GM12864 (cell line): ENCODE measurements at regions not wholly inside any gene's neighbourhood (a gene's known extent, or its start where the extent isn't known, plus 50 kb on each side); places are given as distances from the start of the nearest gene placed in this dataset.

Experiments
- DNase-seq: peaks from one replicate; pipeline ENCODE4 v3.0.0-alpha.2; 2011; ENCODE audit warnings: low read depth
- H3K4me3 ChIP-seq: 2 replicates; pipeline ENCODE4 v1.5.1; 2011; ENCODE audit warnings: mild to moderate bottlenecking, low read depth, low read length, control low read depth
- TF ChIP-seq, protein P1 (sequence below): IDR thresholded peaks from 2 replicates; pipeline ENCODE4 v1.5.1; 2011; ENCODE audit warnings: low read depth, mild to moderate bottlenecking, moderate library complexity, low read length, control low read depth, inconsistent platforms; ENCODE audit errors: missing control alignments

DNA sequence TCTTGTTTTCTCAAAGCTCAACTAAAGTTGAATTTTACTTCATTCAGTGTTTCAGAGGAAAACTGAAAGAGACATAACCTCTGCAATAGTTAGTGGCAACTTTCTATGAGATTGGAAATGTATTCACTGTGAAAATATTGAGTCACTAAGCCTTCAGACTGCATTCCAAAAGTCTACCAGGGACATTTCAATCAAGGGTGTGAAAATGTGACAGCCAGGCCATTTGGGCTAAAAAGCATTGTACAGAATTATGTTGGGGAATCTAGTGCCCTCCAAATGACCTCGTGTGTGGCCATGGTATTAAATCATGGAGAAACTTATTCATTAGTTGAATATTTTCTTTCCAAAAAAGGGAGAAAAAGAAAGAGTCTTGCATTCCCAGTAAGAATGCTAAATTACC is 251.9 kb downstream of the GRB14 start:
- no peak for DNase-seq
- TF ChIP-seq, protein P1, sequence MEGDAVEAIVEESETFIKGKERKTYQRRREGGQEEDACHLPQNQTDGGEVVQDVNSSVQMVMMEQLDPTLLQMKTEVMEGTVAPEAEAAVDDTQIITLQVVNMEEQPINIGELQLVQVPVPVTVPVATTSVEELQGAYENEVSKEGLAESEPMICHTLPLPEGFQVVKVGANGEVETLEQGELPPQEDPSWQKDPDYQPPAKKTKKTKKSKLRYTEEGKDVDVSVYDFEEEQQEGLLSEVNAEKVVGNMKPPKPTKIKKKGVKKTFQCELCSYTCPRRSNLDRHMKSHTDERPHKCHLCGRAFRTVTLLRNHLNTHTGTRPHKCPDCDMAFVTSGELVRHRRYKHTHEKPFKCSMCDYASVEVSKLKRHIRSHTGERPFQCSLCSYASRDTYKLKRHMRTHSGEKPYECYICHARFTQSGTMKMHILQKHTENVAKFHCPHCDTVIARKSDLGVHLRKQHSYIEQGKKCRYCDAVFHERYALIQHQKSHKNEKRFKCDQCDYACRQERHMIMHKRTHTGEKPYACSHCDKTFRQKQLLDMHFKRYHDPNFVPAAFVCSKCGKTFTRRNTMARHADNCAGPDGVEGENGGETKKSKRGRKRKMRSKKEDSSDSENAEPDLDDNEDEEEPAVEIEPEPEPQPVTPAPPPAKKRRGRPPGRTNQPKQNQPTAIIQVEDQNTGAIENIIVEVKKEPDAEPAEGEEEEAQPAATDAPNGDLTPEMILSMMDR: no peak
- H3K4me3 ChIP-seq: no peak overlapping the region

DNA sequence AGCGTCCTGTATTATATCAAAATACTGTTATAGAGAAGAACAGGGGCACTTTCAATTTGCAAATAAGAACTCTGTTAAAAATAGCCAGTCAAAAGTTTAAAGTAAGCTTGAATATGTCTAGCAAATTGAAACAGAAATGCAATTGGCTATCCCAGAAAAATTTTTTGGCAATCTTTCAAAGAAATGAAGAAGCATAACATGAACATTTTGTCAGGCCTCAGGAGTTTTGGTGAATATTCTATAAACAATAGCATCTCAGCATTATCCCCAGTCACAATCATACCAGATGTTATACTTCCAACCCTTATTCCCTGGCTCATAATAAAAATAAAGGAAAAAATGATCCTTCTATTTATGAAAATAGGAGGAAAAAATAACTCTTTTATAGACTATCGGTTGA is 252.4 kb downstream of the GRB14 start:
- TF ChIP-seq, protein P1: no peak
- no peak overlapping the region for H3K4me3 ChIP-seq
- no peak for DNase-seq

DNA sequence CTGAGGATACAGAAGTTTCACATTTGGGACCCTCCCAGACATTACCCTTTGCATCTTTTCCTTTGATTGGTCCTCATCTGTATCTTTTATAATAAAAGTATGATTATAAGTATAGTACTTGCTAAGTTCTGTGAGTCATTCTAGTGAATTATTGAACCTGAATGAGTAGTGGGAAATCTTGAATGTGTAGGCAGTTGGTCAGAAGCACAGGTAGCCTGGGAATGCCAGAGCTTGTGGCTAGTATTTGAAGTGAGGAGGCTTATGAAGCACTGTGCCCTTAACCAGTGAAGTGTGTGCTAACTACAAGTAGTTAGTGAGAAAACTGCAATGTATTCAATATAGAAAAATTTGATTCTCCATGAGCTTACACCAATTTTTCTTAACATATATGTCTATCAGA is 257.6 kb downstream of the GRB14 start:
- DNase-seq: no peak
- no peak overlapping the region for H3K4me3 ChIP-seq
- TF ChIP-seq, protein P1: no peak

DNA sequence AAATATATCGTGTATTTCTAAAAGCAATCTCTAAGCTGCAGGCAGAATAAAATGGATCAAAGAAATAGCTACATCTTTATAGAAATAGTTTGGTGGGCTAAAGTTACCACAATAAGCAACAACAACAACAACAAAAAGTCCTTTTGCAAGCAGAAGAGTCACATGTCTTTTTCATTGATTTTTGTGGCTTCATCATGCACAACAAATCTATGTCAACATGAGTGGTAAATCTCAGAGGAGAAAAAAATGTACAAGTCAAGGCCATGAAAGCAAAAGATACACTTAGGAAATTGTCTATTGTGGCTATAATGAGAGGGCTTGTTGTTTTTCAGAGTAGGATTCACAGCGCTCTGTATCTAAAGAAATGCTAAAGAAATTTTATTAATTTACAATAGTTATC is 269.7 kb downstream of the GRB14 start:
- TF ChIP-seq, protein P1: no peak
- no peak overlapping the region for H3K4me3 ChIP-seq
- DNase-seq: no peak

DNA sequence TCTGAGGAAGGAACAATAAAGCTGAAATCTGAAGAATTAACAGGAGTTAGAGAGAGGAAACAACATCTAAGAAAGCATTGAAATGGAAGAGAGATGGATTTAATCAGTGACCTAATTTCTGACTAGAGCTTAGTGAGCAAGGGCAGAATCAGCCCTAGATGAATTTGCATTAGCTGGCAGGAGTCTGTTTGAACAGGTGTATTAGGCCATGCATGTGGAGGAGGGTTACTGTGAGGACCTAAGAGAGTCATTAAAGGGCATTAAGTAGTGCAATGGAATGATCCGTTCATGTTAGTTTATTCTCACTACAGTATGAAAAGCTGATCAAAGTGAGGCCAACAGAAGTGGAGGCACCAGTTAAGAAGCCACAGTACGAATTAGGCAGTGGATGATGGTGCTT is 285.3 kb downstream of the GRB14 start:
- TF ChIP-seq, protein P1: no peak
- no peak overlapping the region for H3K4me3 ChIP-seq
- DNase-seq: no peak

DNA sequence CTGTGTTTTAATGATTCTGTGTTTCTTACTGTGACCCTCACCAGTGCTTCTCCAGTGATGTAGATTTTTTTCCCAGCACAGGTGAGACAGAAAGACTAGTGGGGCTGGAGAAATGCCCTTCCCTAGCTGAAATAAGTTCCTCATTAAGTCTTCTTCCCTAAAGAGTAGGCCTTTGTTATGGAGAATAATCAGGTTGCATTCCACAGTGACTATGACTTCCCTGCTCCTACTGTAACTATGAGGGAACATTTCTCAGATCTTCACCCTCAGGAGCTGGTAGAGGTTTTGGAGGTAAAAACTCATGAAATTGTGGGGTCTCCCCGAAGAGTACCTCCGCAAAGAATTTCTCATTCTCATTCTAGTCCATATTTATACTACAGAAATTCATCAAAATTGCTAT is 286.2 kb downstream of the GRB14 start:
- no peak overlapping the region for H3K4me3 ChIP-seq
- DNase-seq: no peak
- TF ChIP-seq, protein P1: no peak

DNA sequence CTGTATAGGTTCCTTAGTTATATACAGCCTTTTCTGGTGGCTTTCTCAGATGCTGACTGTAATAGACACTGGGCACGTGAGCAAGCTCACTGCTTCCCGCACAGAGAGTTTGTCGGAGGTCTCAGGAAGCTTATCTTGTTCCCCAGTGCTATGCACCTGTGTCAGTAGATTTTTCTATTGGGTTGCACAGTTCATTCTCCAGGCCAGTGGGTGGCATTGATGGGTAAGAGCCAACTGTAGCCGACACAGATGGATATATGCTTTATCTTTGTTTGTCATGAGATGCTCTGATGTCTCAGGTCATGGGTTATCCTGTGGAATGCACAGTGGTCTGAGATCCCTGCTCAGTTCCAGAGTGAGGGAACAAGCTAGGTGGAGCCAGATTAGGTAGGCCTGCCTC is 293.0 kb downstream of the GRB14 start:
- TF ChIP-seq, protein P1: no peak
- H3K4me3 ChIP-seq: no peak overlapping the region
- no peak for DNase-seq
